ENCODE measurements at regions not wholly inside any gene's neighbourhood (a gene's known extent, or its start where the extent isn't known, plus 50 kb on each side); places are given as distances from the start of the nearest gene placed in this dataset.

DNA sequence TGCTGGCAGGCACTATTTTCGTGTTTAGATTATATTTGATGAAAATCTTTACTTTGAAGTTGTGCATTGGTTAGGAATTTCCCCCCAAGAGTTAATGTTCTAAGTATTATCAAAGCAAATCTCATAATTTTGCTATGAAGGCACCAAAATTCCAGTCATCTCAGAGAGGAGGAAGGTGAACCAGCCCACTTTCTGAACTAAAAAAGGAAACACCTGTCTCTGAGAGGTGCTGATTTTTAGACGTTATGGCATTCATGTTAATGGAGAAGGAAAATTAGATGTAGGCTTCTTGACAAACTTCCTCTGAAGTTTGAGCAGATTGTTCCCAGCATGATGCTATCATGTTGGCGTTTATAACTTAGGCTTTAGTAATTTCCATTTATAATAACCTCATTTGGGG lies 432.9 kb upstream of the ACTBL2 start:
- H3K4me1 ChIP-seq, result no peaks in the 10 kb centered on the region
- no peaks in the 10 kb centered on the region for H3K27me3 ChIP-seq
- no peaks in the 10 kb centered on the region for H3K36me3 ChIP-seq (replicated peaks in 1 of 2; ENCODE audit: insufficient read depth in 1 of 2, low read depth in 2 of 2)
- no peak overlapping the region for H3K27ac ChIP-seq
- intact Hi-C loops (cut with DNase I), result no loop called here
- no peak overlapping the region for H3K4me3 ChIP-seq
- ATAC-seq, result no peak
- TF ChIP-seq POLR2A (IDR thresholded peaks at IDR 0.05) (no peak), CTCF (IDR thresholded peaks at IDR 0.05) (no peak)
- no peaks in the 10 kb centered on the region for H3K9me3 ChIP-seq
- no peak for DNase-seq
- 41 to 44% methylated on average over 3 of the region's 3 CpGs for WGBS, 2 donors

- Histone ChIP-seq H3K9me3 (no peaks in the 10 kb centered on the region), H3K27me3 (no peaks in the 10 kb centered on the region), H3K36me3 (replicated peaks in 1 of 2; ENCODE audit: insufficient read depth in 1 of 2, low read depth in 2 of 2) (no peaks in the 10 kb centered on the region), H3K4me3 (no peak overlapping the region), H3K27ac (no peak overlapping the region), H3K4me1 (no peaks in the 10 kb centered on the region)
- ATAC-seq (no peak), DNase-seq (no peak)
- TF ChIP-seq CTCF (IDR thresholded peaks at IDR 0.05), result no peak
- no peak for TF ChIP-seq POLR2A (IDR thresholded peaks at IDR 0.05)
- intact Hi-C loops (cut with DNase I), result no loop called here
- WGBS, 2 donors, result 75 to 87% methylated on average over 2 of the region's 2 CpGs
Observed at GRCh38 chr5:57911438-57911837, 428.8 kb upstream of the ACTBL2 start.

- Histone ChIP-seq H3K4me3 (no peak overlapping the region), H3K4me1 (no peaks in the 10 kb centered on the region), H3K36me3 (replicated peaks in 1 of 2; ENCODE audit: insufficient read depth in 1 of 2, low read depth in 2 of 2) (no peaks in the 10 kb centered on the region), H3K27me3 (no peaks in the 10 kb centered on the region), H3K27ac (no peak overlapping the region), H3K9me3 (no peaks in the 10 kb centered on the region)
- DNase-seq, result no peak
- intact Hi-C loops (cut with DNase I), result no loop called here
- TF ChIP-seq CTCF (IDR thresholded peaks at IDR 0.05), result no peak
- TF ChIP-seq POLR2A (IDR thresholded peaks at IDR 0.05), result no peak
- no peak for ATAC-seq
- 87 to 92% methylated on average over 6 of the region's 6 CpGs for WGBS, 2 donors
Observed at GRCh38 chr5:57906671-57907070, 424.1 kb upstream of the ACTBL2 start.

- DNase-seq, result no peak
- Histone ChIP-seq H3K27me3 (no peaks in the 10 kb centered on the region), H3K9me3 (no peaks in the 10 kb centered on the region), H3K4me1 (peaks cover 11% of the 10 kb centered on the region), H3K4me3 (no peak overlapping the region), H3K27ac (no peak overlapping the region), H3K36me3 (replicated peaks in 1 of 2; ENCODE audit: insufficient read depth in 1 of 2, low read depth in 2 of 2) (no peaks in the 10 kb centered on the region)
- ATAC-seq, result no peak
- TF ChIP-seq CTCF (IDR thresholded peaks at IDR 0.05), result no peak
- TF ChIP-seq POLR2A (IDR thresholded peaks at IDR 0.05), result no peak
- intact Hi-C loops (cut with DNase I), result no loop called here
Observed at GRCh38 chr5:57903458-57903857, 420.8 kb upstream of the ACTBL2 start.

DNA sequence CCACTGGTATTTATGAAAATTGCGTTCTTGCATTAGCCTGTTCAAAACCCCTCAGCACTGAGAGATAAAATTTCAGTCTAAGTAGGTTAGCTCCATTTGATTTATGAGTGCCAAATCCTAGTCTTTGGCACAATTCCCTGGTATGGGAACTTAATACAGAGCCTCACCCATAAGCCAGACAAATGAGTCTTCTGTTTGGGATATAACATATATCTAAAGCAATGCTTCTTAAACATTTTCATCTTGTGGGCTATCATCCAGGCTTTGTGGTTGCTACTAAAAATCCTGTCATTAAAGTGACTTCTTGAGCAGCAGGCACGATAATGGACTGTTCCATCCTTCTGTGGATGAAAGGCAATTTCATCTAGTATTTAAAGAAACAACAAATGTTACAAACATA lies 419.5 kb upstream of the ACTBL2 start:
- TF ChIP-seq CTCF (IDR thresholded peaks at IDR 0.05) (no peak), POLR2A (IDR thresholded peaks at IDR 0.05) (no peak)

More for the DNA sequence above, 419.5 kb upstream of the ACTBL2 start:
- Histone ChIP-seq H3K36me3 (replicated peaks in 1 of 2; ENCODE audit: insufficient read depth in 1 of 2, low read depth in 2 of 2) (no peaks in the 10 kb centered on the region), H3K27ac (no peak overlapping the region), H3K9me3 (no peaks in the 10 kb centered on the region), H3K4me3 (no peak overlapping the region), H3K27me3 (no peaks in the 10 kb centered on the region), H3K4me1 (peaks cover 11% of the 10 kb centered on the region)
- intact Hi-C loops (cut with DNase I), result no loop called here
- DNase-seq, result no peak
- WGBS, 2 donors, result 74 to 88% methylated on average over 2 of the region's 2 CpGs
- ATAC-seq, result no peak
